B cell (primary cell): ENCODE measurements at regions not wholly inside any gene's neighbourhood (a gene's known extent, or its start where the extent isn't known, plus 50 kb on each side); places are given as distances from the start of the nearest gene placed in this dataset.
A peak's percentile ranks its signal among the peaks of the same experiment; 100 is the strongest.
"Not testable (repeated sequence)": the region's sequence is repeated elsewhere in the genome, so short reads cannot be mapped to it uniquely, and the experiment has no call there.

ENCODE experiments used
- ATAC-seq: fragments of 200-7000 bp; cut with Tn5 transposase; one replicate; pipeline ENCODE4 v1.10.0; 2021; ENCODE audit warnings: low read depth, mild to moderate bottlenecking, moderate number of reproducible peaks, moderate library complexity
- CTCF ChIA-PET: fragments of 350-600 bp; sonication (Branson Sonifier 250); formaldehyde crosslinking; loops from one replicate; lab custom pipeline; 2021; ENCODE audit warnings: antibody characterized with exemption, inconsistent platforms; lab: Charles Lee
- POLR2A ChIA-PET: fragments of 350-600 bp; sonication (Branson Sonifier 250); formaldehyde crosslinking; loops from one replicate; lab custom pipeline; 2021; ENCODE audit warnings: antibody characterized with exemption; lab: Charles Lee
- DNase-seq: peaks from one replicate; pipeline ENCODE4 v3.0.0; 2013
- H2AFZ ChIP-seq: 2 replicates; pipeline ENCODE4 v1.6.1; 2012; ENCODE audit warnings: mild to moderate bottlenecking, low read depth, low read length; ENCODE audit not compliant: insufficient read depth, poor library complexity, severe bottlenecking
- H3K27ac ChIP-seq, 2 donors: 1 replicate in 1 of 2; 2 replicates in 1 of 2; pipeline ENCODE4 v1.5.1; 2012 to 2013; ENCODE audit warnings: low read length in 2 of 2, mild to moderate bottlenecking in 2 of 2, moderate library complexity in 1 of 2
- H3K27me3 ChIP-seq, 4 experiments: fragments of 200-600 bp in 1 of 4; sonication (generic) in 1 of 4; replicated peaks in 1 of 4; 1 replicate in 2 of 4; 2 replicates in 2 of 4; pipeline versions ENCODE4 v1.6.1 to v1.7.0; 2013 to 2016; ENCODE audit warnings: low read length in 3 of 4, mild to moderate bottlenecking in 2 of 4, mixed read lengths in 1 of 4, moderate library complexity in 1 of 4; ENCODE audit not compliant: insufficient read depth in 4 of 4, control insufficient read depth in 3 of 4; ENCODE audit errors: control extremely low read depth in 1 of 4
- H3K36me3 ChIP-seq, 2 experiments: replicated peaks in 1 of 2; 1 replicate in 1 of 2; 2 replicates in 1 of 2; pipeline versions ENCODE4 v1.6.1 to v1.7.1; 2013; ENCODE audit warnings: low read length in 1 of 2; ENCODE audit not compliant: insufficient read depth in 2 of 2, control insufficient read depth in 1 of 2; ENCODE audit errors: control extremely low read depth in 1 of 2, extremely low read depth in 1 of 2
- H3K4me1 ChIP-seq, 2 donors: fragments of 200-600 bp in 1 of 2; sonication (generic) in 1 of 2; 1 replicate in 1 of 2; 2 replicates in 1 of 2; pipeline versions ENCODE4 v1.5.1 to v1.6.1; 2013 to 2017; ENCODE audit warnings: low read length in 2 of 2; ENCODE audit not compliant: control insufficient read depth in 2 of 2, insufficient read depth in 2 of 2
- H3K4me2 ChIP-seq: replicated peaks from 2 replicates; pipeline ENCODE3; 2012; ENCODE audit warnings: mild to moderate bottlenecking, low read depth, low read length; ENCODE audit not compliant: poor library complexity, severe bottlenecking
- H3K4me3 ChIP-seq, 5 experiments: fragments of 200-600 bp in 1 of 5; sonication (generic) in 1 of 5; 1 replicate in 3 of 5; 2 replicates in 2 of 5; pipeline versions ENCODE4 v1.5.1 to v1.7.0; 2011 to 2016; ENCODE audit warnings: low read length in 4 of 5, mild to moderate bottlenecking in 4 of 5, low read depth in 2 of 5, control low read depth in 1 of 5, moderate library complexity in 1 of 5; ENCODE audit not compliant: insufficient read depth in 1 of 5; ENCODE audit errors: control extremely low read depth in 1 of 5, extremely low read depth in 1 of 5
- H3K79me2 ChIP-seq: fragments of 200-600 bp; sonication (generic); one replicate; pipeline ENCODE4 v1.6.0; 2016; ENCODE audit warnings: low read length; ENCODE audit not compliant: control insufficient read depth, insufficient read depth
- H3K9ac ChIP-seq: fragments of 200-600 bp; sonication (generic); 2 replicates; pipeline ENCODE4 v1.6.1; 2017; ENCODE audit warnings: mild to moderate bottlenecking, low read length, moderate library complexity
- H3K9me3 ChIP-seq, 3 donors: one replicate each; pipeline versions ENCODE4 v1.6.1 to v1.7.1; 2013; ENCODE audit warnings: low read length in 2 of 3; ENCODE audit not compliant: control insufficient read depth in 2 of 3, insufficient read depth in 1 of 3; ENCODE audit errors: control extremely low read depth in 1 of 3
- H4K20me1 ChIP-seq: 2 replicates; pipeline ENCODE4 v1.6.0; 2012; ENCODE audit warnings: mild to moderate bottlenecking, low read length; ENCODE audit not compliant: insufficient read depth, control insufficient read depth, poor library complexity, severe bottlenecking
- H3K27ac Mint-ChIP-seq: one replicate; pipeline ENCODE4 v1.8.0; 2021; ENCODE audit warnings: mixed read lengths
- H3K27me3 Mint-ChIP-seq: one replicate; pipeline ENCODE4 v1.8.0; 2021; ENCODE audit warnings: mixed read lengths
- H3K4me1 Mint-ChIP-seq: one replicate; pipeline ENCODE4 v1.8.0; 2021; ENCODE audit warnings: mixed read lengths
- H3K4me3 Mint-ChIP-seq: one replicate; pipeline ENCODE4 v1.8.0; 2021; ENCODE audit warnings: mixed read lengths
- H3K9me3 Mint-ChIP-seq: one replicate; pipeline ENCODE4 v1.8.0; 2022; ENCODE audit warnings: mixed read lengths; ENCODE audit not compliant: insufficient read depth
- CTCF ChIP-seq: fragments of 200-600 bp; IDR thresholded peaks from one replicate; pipeline ENCODE4 v1.8.0; 2022; ENCODE audit warnings: antibody characterized with exemption, mild to moderate bottlenecking
- EZH2 ChIP-seq: IDR thresholded peaks from 2 replicates; pipeline ENCODE4 v1.6.1; 2012; ENCODE audit warnings: borderline replicate concordance, low read depth, mild to moderate bottlenecking, moderate library complexity, low read length; ENCODE audit not compliant: insufficient read depth, poor library complexity, severe bottlenecking
- WGBS: methylation state at CpG from one replicate; pipeline ENCODE4 v1.1.5; 2013; ENCODE audit warnings: missing lambda C conversion rate; ENCODE audit not compliant: insufficient coverage; 5-methylcytosine and 5-hydroxymethylcytosine counted together
- intact Hi-C: fragments of 100-400 bp; cut with micrococcal nuclease; formaldehyde crosslinking; loops from one replicate; pipeline ENCODE4 v1.10.0; 2022

GRCh38 chr2:189982780-189983394 is 79.6 kb downstream of the MSTN start:
- peaks cover 23% of the 10 kb centered on the region for H3K9me3 Mint-ChIP-seq
- Histone ChIP-seq H2AFZ (no peak overlapping the region), H3K27ac (no peak overlapping the region), H4K20me1 (no peaks in the 10 kb centered on the region), H3K9ac (no peak overlapping the region), H3K4me1 (no peaks in the 10 kb centered on the region), H3K4me3 (no peak overlapping the region), H3K36me3 (no peaks in the 10 kb centered on the region), H3K4me2 (no peak overlapping the region), H3K27me3 (no peaks in the 10 kb centered on the region), H3K79me2 (no peaks in the 10 kb centered on the region), H3K9me3 (peaks cover 5 to 30% (median 24%) of the 10 kb centered on the region in 3 donors)
- no peak overlapping the region for H3K27ac Mint-ChIP-seq
- no peaks in the 10 kb centered on the region for H3K4me1 Mint-ChIP-seq
- 88% methylated on average over 4 of the region's 5 CpGs for WGBS
- intact Hi-C loops = no loop called here
- TF ChIP-seq EZH2 = no peak
- peak; percentile 18 for TF ChIP-seq CTCF
- CTCF ChIA-PET = no interaction called here
- POLR2A ChIA-PET = no interaction called here
- H3K4me3 Mint-ChIP-seq = no peak overlapping the region
- DNase-seq = no peak
- peaks cover 3% of the 10 kb centered on the region for H3K27me3 Mint-ChIP-seq
- no peak for ATAC-seq

- Histone ChIP-seq H3K27ac (no peak overlapping the region), H3K4me1 (no peaks in the 10 kb centered on the region), H3K9me3 (peaks cover 5 to 30% (median 24%) of the 10 kb centered on the region in 3 donors), H3K4me2 (no peak overlapping the region), H3K27me3 (no peaks in the 10 kb centered on the region), H4K20me1 (no peaks in the 10 kb centered on the region), H2AFZ (no peak overlapping the region), H3K4me3 (no peak overlapping the region), H3K9ac (no peak overlapping the region), H3K79me2 (no peaks in the 10 kb centered on the region), H3K36me3 (no peaks in the 10 kb centered on the region)
- TF ChIP-seq CTCF (no peak), EZH2 (no peak)
- Mint-ChIP-seq H3K27me3 (peaks cover 3% of the 10 kb centered on the region), H3K27ac (no peak overlapping the region), H3K4me1 (no peaks in the 10 kb centered on the region), H3K4me3 (no peak overlapping the region), H3K9me3 (peaks cover 23% of the 10 kb centered on the region)
- ATAC-seq (no peak), DNase-seq (no peak)
- intact Hi-C loops = no loop called here
- CTCF ChIA-PET = no interaction called here
- POLR2A ChIA-PET = no interaction called here
Observed at GRCh38 chr2:189982087-189982486, 80.4 kb downstream of the MSTN start.

GRCh38 chr2:189976488-189976887 is 86.0 kb downstream of the MSTN start:
- H3K27me3 ChIP-seq, H4K20me1 ChIP-seq, H3K27ac ChIP-seq, H3K4me1 Mint-ChIP-seq, H3K4me2 ChIP-seq, POLR2A ChIA-PET, H3K36me3 ChIP-seq, DNase-seq, H3K27ac Mint-ChIP-seq, intact Hi-C loops, CTCF ChIA-PET, ATAC-seq, H3K9ac ChIP-seq, H3K79me2 ChIP-seq, H3K4me1 ChIP-seq, H3K4me3 Mint-ChIP-seq, H3K27me3 Mint-ChIP-seq, H3K9me3 ChIP-seq, H2AFZ ChIP-seq, H3K4me3 ChIP-seq: not testable (repeated sequence)
- peaks cover 11% of the 10 kb centered on the region for H3K9me3 Mint-ChIP-seq
- WGBS = 95% methylated on average over 7 of the region's 11 CpGs
